Suprapubic skin (tissue), 4 donors: ENCODE measurements at regions not wholly inside any gene's neighbourhood (a gene's known extent, or its start where the extent isn't known, plus 50 kb on each side); places are given as distances from the start of the nearest gene placed in this dataset.

Source experiments
- EP300 ChIP-seq: sonication (generic); formaldehyde crosslinking; IDR thresholded peaks from one replicate; pipeline ENCODE4 v1.6.1; 2017; ENCODE audit warnings: antibody characterized with exemption
- POLR2A ChIP-seq, 2 donors: fragments of 450-650 bp; IDR thresholded peaks; one replicate each; pipeline ENCODE4 v1.6.1; 2017; ENCODE audit warnings: antibody characterized with exemption in 2 of 2, mild to moderate bottlenecking in 2 of 2, moderate library complexity in 2 of 2
- POLR2AphosphoS5 ChIP-seq, 3 donors: sonication (generic); formaldehyde crosslinking; IDR thresholded peaks; one replicate each; pipeline ENCODE4 v1.6.1; 2017; ENCODE audit warnings: antibody characterized with exemption in 3 of 3
- TF ChIP-seq, protein P1 (sequence below), 2 donors: fragments of 200-600 bp in 1 of 2; fragments of 450-650 bp in 1 of 2; sonication (generic) in 1 of 2; IDR thresholded peaks; one replicate each; pipeline ENCODE4 v1.5.1; 2016 to 2019; ENCODE audit warnings: antibody characterized with exemption in 2 of 2, mild to moderate bottlenecking in 1 of 2, moderate library complexity in 1 of 2

DNA sequence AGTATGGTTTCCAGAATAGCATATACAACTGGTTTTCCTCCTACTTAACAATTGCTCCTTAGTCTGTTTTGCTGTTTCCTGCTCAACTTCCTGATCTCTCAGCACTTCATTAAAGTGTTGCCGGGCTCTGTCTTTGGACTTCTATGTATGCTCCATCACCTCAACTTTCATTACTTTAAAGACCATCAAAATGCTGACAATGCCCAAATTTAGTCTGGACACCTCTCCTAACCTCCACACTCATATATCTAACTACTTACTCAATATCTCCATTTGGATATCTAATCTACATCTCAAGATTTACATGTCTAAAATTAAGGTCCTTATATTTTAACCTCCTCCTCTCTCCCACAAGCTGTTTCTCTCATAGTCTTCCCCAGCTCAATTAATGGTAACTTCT is 54.4 kb upstream of the LGR5 start:
- no peak for TF ChIP-seq EP300
- no peak for TF ChIP-seq POLR2A (IDR thresholded peaks at IDR 0.05)
- TF ChIP-seq, protein P1, sequence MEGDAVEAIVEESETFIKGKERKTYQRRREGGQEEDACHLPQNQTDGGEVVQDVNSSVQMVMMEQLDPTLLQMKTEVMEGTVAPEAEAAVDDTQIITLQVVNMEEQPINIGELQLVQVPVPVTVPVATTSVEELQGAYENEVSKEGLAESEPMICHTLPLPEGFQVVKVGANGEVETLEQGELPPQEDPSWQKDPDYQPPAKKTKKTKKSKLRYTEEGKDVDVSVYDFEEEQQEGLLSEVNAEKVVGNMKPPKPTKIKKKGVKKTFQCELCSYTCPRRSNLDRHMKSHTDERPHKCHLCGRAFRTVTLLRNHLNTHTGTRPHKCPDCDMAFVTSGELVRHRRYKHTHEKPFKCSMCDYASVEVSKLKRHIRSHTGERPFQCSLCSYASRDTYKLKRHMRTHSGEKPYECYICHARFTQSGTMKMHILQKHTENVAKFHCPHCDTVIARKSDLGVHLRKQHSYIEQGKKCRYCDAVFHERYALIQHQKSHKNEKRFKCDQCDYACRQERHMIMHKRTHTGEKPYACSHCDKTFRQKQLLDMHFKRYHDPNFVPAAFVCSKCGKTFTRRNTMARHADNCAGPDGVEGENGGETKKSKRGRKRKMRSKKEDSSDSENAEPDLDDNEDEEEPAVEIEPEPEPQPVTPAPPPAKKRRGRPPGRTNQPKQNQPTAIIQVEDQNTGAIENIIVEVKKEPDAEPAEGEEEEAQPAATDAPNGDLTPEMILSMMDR (IDR thresholded peaks at IDR 0.05) = no peak
- no peak for TF ChIP-seq POLR2AphosphoS5 (IDR thresholded peaks at IDR 0.05)
